Pons (tissue), 1 donor: ENCODE measurements at regions not wholly inside any gene's neighbourhood (a gene's known extent, or its start where the extent isn't known, plus 50 kb on each side); places are given as distances from the start of the nearest gene placed in this dataset.
A peak's percentile ranks its signal among the peaks of the same experiment; 100 is the strongest.

Experiments
- DNase-seq: peaks from one replicate; pipeline ENCODE4 v3.0.0-alpha.2; 2016; ENCODE audit warnings: low spot score

- DNase-seq, result no peak
Measured at GRCh38 chr16:11401161-11402050, 56.1 kb downstream of the RMI2 start.

DNA sequence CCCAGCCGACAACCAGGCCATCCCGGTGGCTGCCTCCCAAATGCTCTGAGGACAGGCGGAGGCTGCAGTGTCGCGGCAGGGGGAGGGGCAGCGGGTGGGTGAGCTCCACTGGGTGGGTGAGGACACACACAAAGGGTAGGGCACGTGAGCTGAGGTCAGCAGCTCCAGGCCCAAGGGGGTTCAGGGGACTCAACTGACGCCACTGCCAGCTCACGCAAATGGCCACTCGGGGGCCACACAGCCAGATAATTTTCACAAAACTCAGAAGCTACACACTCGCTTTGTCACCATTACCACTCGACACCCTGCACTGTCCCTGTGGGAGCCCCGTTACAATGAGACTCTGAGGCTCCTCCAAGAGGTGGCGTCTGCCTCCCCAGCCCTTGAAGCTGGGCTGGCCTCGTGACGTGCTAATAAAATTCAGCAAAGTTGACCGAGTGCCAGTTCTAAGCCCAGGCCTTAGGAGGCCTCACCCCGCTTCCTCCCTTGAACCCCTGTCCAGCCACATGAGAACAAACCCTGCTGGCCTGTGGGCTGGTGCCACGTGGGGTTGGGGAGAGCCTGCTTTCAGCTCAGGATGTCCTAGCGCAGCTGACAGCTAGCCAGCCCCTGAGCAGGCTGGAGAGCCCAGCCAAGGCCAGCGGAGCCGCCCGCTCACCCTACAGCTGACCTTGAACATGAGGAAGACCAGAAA, 56.9 kb downstream of the RMI2 start:
- no peak for DNase-seq

DNA sequence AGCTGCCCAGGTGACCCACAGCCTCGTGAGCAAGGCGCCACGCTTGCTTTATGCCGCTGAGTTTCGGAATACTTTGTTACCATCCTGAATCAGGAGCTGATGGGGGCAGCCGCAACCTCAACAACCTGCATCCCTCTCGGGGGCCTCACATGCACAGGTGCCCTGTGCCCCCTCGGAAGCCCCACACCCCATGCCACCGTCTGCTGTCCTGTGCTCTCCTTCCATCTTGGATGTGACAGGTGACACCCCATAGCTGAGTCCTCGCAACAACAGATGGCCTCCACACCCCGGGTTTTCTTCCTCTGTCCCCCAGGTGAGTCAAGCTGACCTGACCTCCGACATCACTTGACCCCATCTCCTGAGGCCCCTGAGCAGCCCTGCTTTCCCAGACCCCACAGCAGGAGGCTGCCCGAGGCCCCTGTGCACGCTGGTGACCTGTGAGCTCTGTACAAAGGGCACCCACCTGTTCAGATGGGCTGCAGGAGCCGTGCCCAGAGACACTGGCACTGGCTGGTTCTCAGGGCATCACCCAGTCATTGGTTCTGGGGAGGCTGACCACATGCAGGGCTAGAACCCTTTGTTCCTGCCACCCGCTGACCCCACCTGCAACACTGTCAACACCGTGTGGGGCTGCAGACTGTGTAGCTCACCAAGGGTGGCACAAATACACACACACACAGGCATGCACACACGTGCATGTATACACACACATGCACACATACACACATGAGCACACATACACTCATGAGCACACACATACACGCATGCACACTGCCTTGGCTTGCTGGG, 57.7 kb downstream of the RMI2 start:
- no peak for DNase-seq

DNA sequence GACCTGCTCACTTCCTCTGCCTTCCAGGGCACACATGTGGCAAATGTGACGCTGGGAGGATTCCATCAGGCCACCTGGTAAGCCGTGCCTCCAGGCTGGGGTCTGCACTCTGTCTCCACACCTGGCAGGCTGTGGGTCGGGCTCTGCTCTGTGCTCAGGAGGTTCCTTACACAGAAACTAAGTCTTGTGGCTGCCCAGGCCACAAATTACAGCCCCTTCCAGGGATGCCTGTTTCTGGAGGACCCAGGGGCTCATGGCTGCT, 58.2 kb downstream of the RMI2 start:
- DNase-seq, result no peak

- DNase-seq, result no peak
Measured at GRCh38 chr16:11403920-11404319, 58.7 kb downstream of the RMI2 start.

GRCh38 chr16:11404603-11405002, 59.3 kb downstream of the RMI2 start:
- DNase-seq, result no peak

DNA sequence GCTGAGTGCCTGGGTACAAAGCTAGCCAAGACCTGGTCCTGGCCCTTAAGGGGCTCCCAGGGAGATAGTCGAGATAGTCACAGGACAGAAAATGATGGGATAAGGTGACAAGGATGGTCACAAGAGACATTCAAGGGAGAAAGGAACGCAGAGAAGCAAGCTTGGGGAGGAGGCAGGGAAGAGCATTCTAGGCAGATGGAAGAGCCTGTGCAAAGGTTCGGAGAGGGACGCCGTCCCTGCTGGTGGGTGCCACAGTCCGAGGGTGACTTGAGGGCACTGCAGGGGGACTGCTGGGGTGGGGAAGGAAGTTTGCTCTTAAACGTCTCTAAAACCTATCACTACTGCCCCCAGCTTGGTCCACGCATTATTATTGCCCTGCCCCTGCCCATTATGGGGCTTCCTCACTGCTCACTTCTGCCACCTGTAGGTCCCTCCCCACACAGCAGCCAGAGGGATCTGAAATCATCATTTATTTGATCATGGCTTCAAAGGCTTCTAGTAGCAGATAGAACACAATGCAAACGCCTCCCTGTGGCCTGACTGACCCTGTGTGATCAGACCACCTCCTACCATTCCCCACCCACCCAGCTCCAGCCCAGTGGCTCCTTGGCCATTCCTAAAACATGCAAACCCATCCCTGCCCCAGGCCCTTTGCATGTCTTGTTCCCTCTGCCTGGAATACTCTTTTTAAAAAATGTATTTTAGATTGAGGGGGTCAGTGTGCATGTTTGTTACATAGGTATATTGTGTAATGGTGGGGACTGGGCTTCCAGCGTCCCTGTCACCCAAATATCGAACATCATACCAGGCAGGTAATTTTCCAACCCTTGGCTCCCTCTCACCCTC, 60.3 kb downstream of the RMI2 start:
- no peak for DNase-seq

DNA sequence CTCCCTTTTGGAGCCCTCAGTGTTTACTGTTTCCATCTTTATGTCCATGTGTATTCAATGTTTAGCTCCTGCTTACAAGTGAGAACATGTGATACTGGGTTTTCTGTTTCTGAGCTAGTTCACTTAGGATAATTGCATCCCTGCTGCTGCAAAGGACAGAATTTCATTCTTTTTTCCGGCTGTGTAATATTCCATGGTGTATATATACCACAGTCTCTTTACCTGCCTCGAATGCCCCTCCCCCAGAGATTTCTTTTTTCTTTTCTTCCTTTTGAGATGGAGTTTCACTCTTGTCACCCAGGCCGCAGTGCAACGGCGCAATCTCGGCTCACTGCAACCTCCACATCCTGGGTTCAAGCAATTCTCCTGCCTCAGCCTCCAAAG, 60.9 kb downstream of the RMI2 start:
- no peak for DNase-seq

- DNase-seq, result peak; percentile 77
Measured at GRCh38 chr16:11407047-11407982, 62.1 kb downstream of the RMI2 start.

- no peak for DNase-seq
Measured at GRCh38 chr16:11408216-11408615, 63.0 kb downstream of the RMI2 start.

GRCh38 chr16:11409398-11409797, 64.1 kb downstream of the RMI2 start:
- no peak for DNase-seq

- DNase-seq, result no peak
Measured at GRCh38 chr16:11410376-11411058, 65.3 kb downstream of the RMI2 start.

DNA sequence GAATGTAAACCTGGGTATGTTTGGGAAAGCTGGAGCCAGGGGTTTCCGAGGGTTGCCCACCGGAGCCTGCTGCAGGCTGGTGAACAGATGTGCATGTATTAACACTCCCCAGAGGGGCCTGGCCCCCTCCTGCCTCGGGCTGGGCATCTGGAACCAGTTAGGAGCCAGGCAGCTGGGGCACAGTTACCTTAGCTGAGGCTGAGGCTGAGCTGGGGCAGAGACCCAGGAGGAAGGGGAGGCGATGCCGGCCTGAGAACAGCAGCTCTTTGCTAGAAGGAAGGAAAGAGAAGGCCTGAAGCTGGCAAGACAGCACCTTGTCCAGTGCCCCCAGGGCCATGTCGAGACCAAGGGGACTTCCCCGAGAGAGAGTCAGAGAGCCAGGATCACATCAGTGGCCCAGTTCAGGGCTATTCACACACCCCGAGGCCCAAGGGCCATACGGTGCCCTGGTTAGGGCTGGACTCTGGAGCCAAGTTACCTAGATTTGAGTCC, 65.8 kb downstream of the RMI2 start:
- no peak for DNase-seq

- DNase-seq, result no peak
Measured at GRCh38 chr16:11412175-11412904, 67.1 kb downstream of the RMI2 start.

- DNase-seq, result no peak
Measured at GRCh38 chr16:11412965-11413887, 68.0 kb downstream of the RMI2 start.

DNA sequence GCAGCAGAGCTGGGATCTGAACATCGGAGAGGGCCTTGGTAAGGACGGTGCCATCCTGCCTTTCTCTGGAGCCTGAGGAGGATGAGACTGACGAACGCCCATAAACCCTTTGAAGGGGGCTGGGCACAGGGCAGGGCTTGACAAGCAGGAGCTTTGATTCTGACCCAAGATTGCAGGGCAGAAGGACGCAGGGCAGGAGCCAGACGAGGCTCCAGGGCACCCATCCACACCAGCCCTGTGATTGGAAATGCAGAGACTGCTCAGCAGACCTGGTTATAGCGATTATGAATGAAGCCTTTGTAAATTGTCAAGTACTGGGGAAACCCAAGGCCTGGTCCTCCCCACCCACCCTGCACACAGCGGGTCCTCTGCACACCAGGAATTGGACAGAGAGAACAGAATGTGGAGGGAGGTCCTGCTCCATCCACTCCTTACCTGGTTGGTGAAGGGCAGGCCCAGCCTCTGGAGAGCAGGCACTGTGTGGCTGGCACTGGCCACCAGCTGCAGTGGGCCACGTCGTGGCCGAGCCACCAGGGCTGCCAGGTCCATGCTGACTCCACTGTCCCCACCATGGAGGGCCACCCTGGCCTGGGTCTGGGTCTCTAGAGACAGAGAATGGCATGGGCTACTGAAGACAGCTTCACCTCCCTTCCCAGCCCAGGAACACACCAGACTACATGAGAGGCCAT, 68.8 kb downstream of the RMI2 start:
- DNase-seq, result no peak
